ENCODE measurements at regions not wholly inside any gene's neighbourhood (a gene's known extent, or its start where the extent isn't known, plus 50 kb on each side); places are given as distances from the start of the nearest gene placed in this dataset.
"Not testable (repeated sequence)": the region's sequence is repeated elsewhere in the genome, so short reads cannot be mapped to it uniquely, and the experiment has no call there.

DNA sequence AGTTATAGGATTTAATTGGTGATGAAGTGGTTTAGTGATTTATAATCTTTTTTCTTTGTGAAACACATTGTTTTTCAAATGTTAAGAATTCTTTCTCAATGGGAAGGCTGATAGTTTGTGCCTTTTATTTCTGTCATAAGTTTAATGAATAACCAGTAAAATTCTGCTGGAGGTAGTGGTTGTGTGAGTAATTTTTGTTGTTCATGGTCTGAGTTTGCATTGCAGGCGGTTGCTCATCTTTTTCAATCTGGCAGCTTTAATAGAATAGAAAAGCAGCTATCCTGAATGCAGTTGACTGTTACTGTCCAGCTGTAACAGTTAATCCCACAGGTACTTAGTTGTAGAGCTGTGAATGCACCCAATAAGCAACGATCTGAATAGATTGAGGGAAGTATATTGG lies 215.6 kb upstream of the AFF2 start:
- no peak overlapping the region for H3K9ac ChIP-seq
- H4K20me1 ChIP-seq (ENCODE audit: insufficient read depth) = no peaks in the 10 kb centered on the region
- H3K27me3 ChIP-seq (ENCODE audit: insufficient read depth, low read depth) = no peaks in the 10 kb centered on the region
- no peaks in the 10 kb centered on the region for H3K79me2 ChIP-seq (ENCODE audit: insufficient read depth, low read depth)
- no peaks in the 10 kb centered on the region for H3K4me1 ChIP-seq (ENCODE audit: low read depth, poor library complexity, severe bottlenecking)
- TF ChIP-seq CTCF (conservative IDR thresholded peaks at IDR 0.05; ENCODE audit: low read depth, low read length) = no peak
- H3K36me3 ChIP-seq (ENCODE audit: insufficient read depth) = no peaks in the 10 kb centered on the region
- H3K27ac ChIP-seq = no peak overlapping the region
- no peak overlapping the region for H2AFZ ChIP-seq (ENCODE audit: low read depth)
- H3K4me3 ChIP-seq (IDR thresholded peaks at IDR 0.05; ENCODE audit: insufficient read depth, low read depth, low read length) = no peak overlapping the region
- no peak overlapping the region for H3K4me2 ChIP-seq

- no peak overlapping the region for H3K27ac ChIP-seq
- no peak overlapping the region for H2AFZ ChIP-seq (ENCODE audit: low read depth)
- H3K4me3 ChIP-seq (IDR thresholded peaks at IDR 0.05; ENCODE audit: insufficient read depth, low read depth, low read length) = no peak overlapping the region
- no peaks in the 10 kb centered on the region for H3K4me1 ChIP-seq (ENCODE audit: low read depth, poor library complexity, severe bottlenecking)
- H3K27me3 ChIP-seq (ENCODE audit: insufficient read depth, low read depth) = no peaks in the 10 kb centered on the region
- H3K79me2 ChIP-seq (ENCODE audit: insufficient read depth, low read depth) = no peaks in the 10 kb centered on the region
- no peak overlapping the region for H3K9ac ChIP-seq
- no peaks in the 10 kb centered on the region for H3K36me3 ChIP-seq (ENCODE audit: insufficient read depth)
- no peak overlapping the region for H3K4me2 ChIP-seq
- H4K20me1 ChIP-seq (ENCODE audit: insufficient read depth) = no peaks in the 10 kb centered on the region
- no peak for TF ChIP-seq CTCF (conservative IDR thresholded peaks at IDR 0.05; ENCODE audit: low read depth, low read length)
These were observed 212.0 kb upstream of the AFF2 start for GRCh38 chrX:148288451-148288850.

DNA sequence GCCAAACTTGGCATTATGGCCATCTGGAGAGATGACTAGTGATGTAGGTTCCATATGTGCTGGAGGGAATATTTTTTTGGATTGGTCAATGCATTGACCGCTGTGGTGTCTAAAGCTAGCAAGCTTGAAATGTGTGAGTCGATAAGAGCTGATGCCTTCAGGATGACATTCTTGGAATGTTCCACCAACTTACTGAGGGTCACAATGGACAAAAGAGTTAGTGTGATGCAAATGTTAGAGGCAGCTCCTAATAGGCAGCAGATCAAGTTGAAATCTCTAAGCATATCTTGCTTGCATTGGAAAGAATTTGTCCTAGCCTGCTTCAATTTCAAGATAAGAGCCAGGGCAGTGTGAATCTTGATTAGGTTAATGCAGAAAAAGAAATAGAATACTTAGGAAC lies 210.4 kb upstream of the AFF2 start:
- Histone ChIP-seq H3K27me3 (ENCODE audit: insufficient read depth, low read depth) (no peaks in the 10 kb centered on the region), H3K9ac (no peak overlapping the region), H3K4me2 (no peak overlapping the region), H3K4me1 (ENCODE audit: low read depth, poor library complexity, severe bottlenecking) (no peaks in the 10 kb centered on the region), H4K20me1 (ENCODE audit: insufficient read depth) (no peaks in the 10 kb centered on the region), H3K27ac (no peak overlapping the region), H3K36me3 (ENCODE audit: insufficient read depth) (no peaks in the 10 kb centered on the region), H3K4me3 (IDR thresholded peaks at IDR 0.05; ENCODE audit: insufficient read depth, low read depth, low read length) (no peak overlapping the region), H2AFZ (ENCODE audit: low read depth) (no peak overlapping the region), H3K79me2 (ENCODE audit: insufficient read depth, low read depth) (no peaks in the 10 kb centered on the region)
- TF ChIP-seq CTCF (conservative IDR thresholded peaks at IDR 0.05; ENCODE audit: low read depth, low read length) = no peak

- TF ChIP-seq CTCF (conservative IDR thresholded peaks at IDR 0.05; ENCODE audit: low read depth, low read length) = no peak
- Histone ChIP-seq H3K4me2 (no peak overlapping the region), H2AFZ (ENCODE audit: low read depth) (no peak overlapping the region), H3K27ac (no peak overlapping the region), H3K79me2 (ENCODE audit: insufficient read depth, low read depth) (no peaks in the 10 kb centered on the region), H3K4me1 (ENCODE audit: low read depth, poor library complexity, severe bottlenecking) (no peaks in the 10 kb centered on the region), H4K20me1 (ENCODE audit: insufficient read depth) (no peaks in the 10 kb centered on the region), H3K4me3 (IDR thresholded peaks at IDR 0.05; ENCODE audit: insufficient read depth, low read depth, low read length) (no peak overlapping the region), H3K27me3 (ENCODE audit: insufficient read depth, low read depth) (no peaks in the 10 kb centered on the region), H3K36me3 (ENCODE audit: insufficient read depth) (no peaks in the 10 kb centered on the region), H3K9ac (no peak overlapping the region)
These were observed 209.5 kb upstream of the AFF2 start for GRCh38 chrX:148290931-148291330.

DNA sequence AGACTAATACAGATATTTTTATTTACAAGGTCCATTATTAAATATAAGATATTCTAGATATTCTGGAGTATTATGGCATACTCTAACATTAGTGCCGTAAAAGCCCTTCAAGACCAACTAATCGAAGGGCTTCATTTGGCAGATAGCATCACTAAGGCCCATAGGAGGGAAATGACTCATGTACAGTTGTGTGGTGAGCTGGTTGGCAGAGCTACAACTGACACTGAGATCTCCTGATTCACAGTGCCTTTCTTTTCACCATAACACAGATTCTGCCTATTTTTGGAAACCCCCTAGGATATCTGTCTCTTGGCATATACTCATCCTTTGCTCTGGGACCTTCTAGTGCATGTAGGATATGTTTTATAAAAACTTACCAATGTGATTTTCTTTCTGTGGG lies 201.7 kb upstream of the AFF2 start:
- Histone ChIP-seq H3K4me1 (ENCODE audit: low read depth, poor library complexity, severe bottlenecking) (no peaks in the 10 kb centered on the region), H3K36me3 (ENCODE audit: insufficient read depth) (no peaks in the 10 kb centered on the region), H2AFZ (ENCODE audit: low read depth) (no peak overlapping the region), H3K9ac (no peak overlapping the region), H3K4me2 (no peak overlapping the region), H3K27me3 (ENCODE audit: insufficient read depth, low read depth) (no peaks in the 10 kb centered on the region), H4K20me1 (ENCODE audit: insufficient read depth) (no peaks in the 10 kb centered on the region), H3K27ac (no peak overlapping the region), H3K79me2 (ENCODE audit: insufficient read depth, low read depth) (no peaks in the 10 kb centered on the region), H3K4me3 (IDR thresholded peaks at IDR 0.05; ENCODE audit: insufficient read depth, low read depth, low read length) (no peak overlapping the region)
- no peak for TF ChIP-seq CTCF (conservative IDR thresholded peaks at IDR 0.05; ENCODE audit: low read depth, low read length)

- H3K36me3 ChIP-seq (ENCODE audit: insufficient read depth); H4K20me1 ChIP-seq (ENCODE audit: insufficient read depth): not testable (repeated sequence)
These were observed 195.2 kb upstream of the AFF2 start for GRCh38 chrX:148305214-148305613.

More at GRCh38 chrX:148305214-148305613, 195.2 kb upstream of the AFF2 start:
- not testable (repeated sequence) for H3K4me1 ChIP-seq (ENCODE audit: low read depth, poor library complexity, severe bottlenecking); H3K27ac ChIP-seq; H3K4me2 ChIP-seq; H3K27me3 ChIP-seq (ENCODE audit: insufficient read depth, low read depth); H3K79me2 ChIP-seq (ENCODE audit: insufficient read depth, low read depth); H2AFZ ChIP-seq (ENCODE audit: low read depth); H3K4me3 ChIP-seq (IDR thresholded peaks at IDR 0.05; ENCODE audit: insufficient read depth, low read depth, low read length); H3K9ac ChIP-seq

Data from KMS-11 (cell line).